ENCODE measurements at regions not wholly inside any gene's neighbourhood (a gene's known extent, or its start where the extent isn't known, plus 50 kb on each side); places are given as distances from the start of the nearest gene placed in this dataset.

DNA sequence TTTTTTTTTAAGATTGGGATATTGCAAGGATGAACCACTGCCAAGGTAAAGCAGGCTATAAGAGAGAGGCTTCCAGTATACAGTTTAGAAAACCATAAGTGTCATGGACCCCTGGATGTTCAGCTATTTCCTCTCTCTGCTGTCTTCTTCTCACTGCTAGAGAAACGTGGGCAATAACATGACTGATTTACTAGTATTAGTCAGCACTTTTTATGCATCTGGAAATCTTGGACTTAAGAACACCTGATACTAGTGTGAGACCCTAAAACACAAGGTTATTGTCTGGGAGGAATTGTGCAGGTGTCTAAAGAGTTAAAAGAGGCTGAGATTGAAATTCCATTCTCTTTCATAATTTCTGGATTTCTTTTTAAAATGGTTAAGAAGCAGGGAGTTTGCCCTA lies 460.6 kb upstream of the MCTP2 start (continued):
- TF ChIP-seq HDAC6 (IDR thresholded peaks at IDR 0.05; ENCODE audit: low read depth, low read length) (no peak), SP4 (IDR thresholded peaks at IDR 0.05; ENCODE audit: low read length) (no peak), RXRA (IDR thresholded peaks at IDR 0.05; ENCODE audit: insufficient read depth, low read depth, low read length) (no peak), KDM1A (IDR thresholded peaks at IDR 0.05; ENCODE audit: borderline replicate concordance, low read length) (no peak), RFX5 (IDR thresholded peaks at IDR 0.05; ENCODE audit: borderline replicate concordance, low read depth, low read length) (no peak)
- TF ChIP-seq, protein P1, sequence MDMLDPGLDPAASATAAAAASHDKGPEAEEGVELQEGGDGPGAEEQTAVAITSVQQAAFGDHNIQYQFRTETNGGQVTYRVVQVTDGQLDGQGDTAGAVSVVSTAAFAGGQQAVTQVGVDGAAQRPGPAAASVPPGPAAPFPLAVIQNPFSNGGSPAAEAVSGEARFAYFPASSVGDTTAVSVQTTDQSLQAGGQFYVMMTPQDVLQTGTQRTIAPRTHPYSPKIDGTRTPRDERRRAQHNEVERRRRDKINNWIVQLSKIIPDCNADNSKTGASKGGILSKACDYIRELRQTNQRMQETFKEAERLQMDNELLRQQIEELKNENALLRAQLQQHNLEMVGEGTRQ (IDR thresholded peaks at IDR 0.05; ENCODE audit: low read length) = no peak

Data from H1 (cell line).